RWPE2 (cell line): ENCODE measurements at regions not wholly inside any gene's neighbourhood (a gene's known extent, or its start where the extent isn't known, plus 50 kb on each side); places are given as distances from the start of the nearest gene placed in this dataset.

Experiments used
- ATAC-seq: fragments of 200-7000 bp; cut with Tn5 transposase; 3 replicates; pipeline ENCODE4 v1.9.1; 2021; ENCODE audit warnings: low read depth
- DNase-seq: peaks from one replicate; pipeline ENCODE4 v3.0.0-alpha.2; 2020; ENCODE audit warnings: low spot score
- H3K27ac ChIP-seq: fragments of 450-650 bp; 2 replicates; pipeline ENCODE4 v1.5.1; 2017; ENCODE audit warnings: mild to moderate bottlenecking; ENCODE audit not compliant: poor library complexity, severe bottlenecking
- H3K27me3 ChIP-seq: fragments of 250-450 bp; sonication (Bioruptor Pico); 2 replicates; pipeline ENCODE4 v1.5.1; 2021; ENCODE audit warnings: mild to moderate bottlenecking, moderate library complexity; ENCODE audit not compliant: insufficient read depth, poor library complexity, severe bottlenecking
- H3K36me3 ChIP-seq: fragments of 250-450 bp; sonication (Bioruptor Pico); 2 replicates; pipeline ENCODE4 v1.5.1; 2020; ENCODE audit warnings: low read depth, mild to moderate bottlenecking, moderate library complexity
- H3K4me1 ChIP-seq: fragments of 250-450 bp; sonication (Bioruptor Pico); 2 replicates; pipeline ENCODE4 v1.5.1; 2021; ENCODE audit warnings: mild to moderate bottlenecking, moderate library complexity; ENCODE audit not compliant: insufficient read depth, poor library complexity, severe bottlenecking
- H3K4me3 ChIP-seq: fragments of 250-450 bp; sonication (Bioruptor Pico); 2 replicates; pipeline ENCODE4 v1.5.1; 2021; ENCODE audit warnings: mild to moderate bottlenecking, moderate library complexity; ENCODE audit not compliant: severe bottlenecking
- H3K9me3 ChIP-seq: fragments of 250-450 bp; sonication (Bioruptor Pico); 2 replicates; pipeline ENCODE4 v1.5.1; 2021; ENCODE audit warnings: mild to moderate bottlenecking, moderate library complexity; ENCODE audit not compliant: severe bottlenecking
- TF ChIP-seq, protein P1 (sequence below): fragments of 450-650 bp; IDR thresholded peaks from one replicate; pipeline ENCODE4 v1.5.1; 2017; ENCODE audit warnings: mild to moderate bottlenecking, moderate library complexity; ENCODE audit not compliant: poor library complexity, severe bottlenecking

DNA sequence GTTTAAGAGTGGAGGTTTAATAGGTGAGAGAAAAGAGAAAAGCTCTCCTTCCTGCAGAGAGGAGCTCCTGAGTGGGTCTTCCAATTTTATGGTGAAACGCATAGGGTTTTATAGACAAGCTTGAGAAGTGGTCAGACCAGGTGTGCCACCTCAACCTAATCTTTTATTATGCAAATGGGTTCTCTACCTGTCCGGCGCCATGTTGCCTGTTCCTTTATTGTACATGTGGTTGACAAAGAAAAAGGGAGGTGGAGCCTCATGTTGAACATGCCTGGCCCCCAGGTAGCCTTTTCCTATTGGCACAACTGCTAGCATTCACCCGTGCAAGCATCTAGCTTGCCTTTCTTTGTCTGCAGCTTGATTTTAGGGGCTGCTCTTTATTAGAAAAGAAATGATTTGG, 115.9 kb upstream of the F13A1 start:
- Histone ChIP-seq H3K4me3 (no peak overlapping the region), H3K27ac (peak overlapping the region; percentile 67), H3K27me3 (no peaks in the 10 kb centered on the region), H3K4me1 (peaks cover 40% of the 10 kb centered on the region), H3K36me3 (no peaks in the 10 kb centered on the region), H3K9me3 (no peaks in the 10 kb centered on the region)
- DNase-seq (no peak), ATAC-seq (no peak)
- TF ChIP-seq, protein P1, sequence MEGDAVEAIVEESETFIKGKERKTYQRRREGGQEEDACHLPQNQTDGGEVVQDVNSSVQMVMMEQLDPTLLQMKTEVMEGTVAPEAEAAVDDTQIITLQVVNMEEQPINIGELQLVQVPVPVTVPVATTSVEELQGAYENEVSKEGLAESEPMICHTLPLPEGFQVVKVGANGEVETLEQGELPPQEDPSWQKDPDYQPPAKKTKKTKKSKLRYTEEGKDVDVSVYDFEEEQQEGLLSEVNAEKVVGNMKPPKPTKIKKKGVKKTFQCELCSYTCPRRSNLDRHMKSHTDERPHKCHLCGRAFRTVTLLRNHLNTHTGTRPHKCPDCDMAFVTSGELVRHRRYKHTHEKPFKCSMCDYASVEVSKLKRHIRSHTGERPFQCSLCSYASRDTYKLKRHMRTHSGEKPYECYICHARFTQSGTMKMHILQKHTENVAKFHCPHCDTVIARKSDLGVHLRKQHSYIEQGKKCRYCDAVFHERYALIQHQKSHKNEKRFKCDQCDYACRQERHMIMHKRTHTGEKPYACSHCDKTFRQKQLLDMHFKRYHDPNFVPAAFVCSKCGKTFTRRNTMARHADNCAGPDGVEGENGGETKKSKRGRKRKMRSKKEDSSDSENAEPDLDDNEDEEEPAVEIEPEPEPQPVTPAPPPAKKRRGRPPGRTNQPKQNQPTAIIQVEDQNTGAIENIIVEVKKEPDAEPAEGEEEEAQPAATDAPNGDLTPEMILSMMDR, result no peak

DNA sequence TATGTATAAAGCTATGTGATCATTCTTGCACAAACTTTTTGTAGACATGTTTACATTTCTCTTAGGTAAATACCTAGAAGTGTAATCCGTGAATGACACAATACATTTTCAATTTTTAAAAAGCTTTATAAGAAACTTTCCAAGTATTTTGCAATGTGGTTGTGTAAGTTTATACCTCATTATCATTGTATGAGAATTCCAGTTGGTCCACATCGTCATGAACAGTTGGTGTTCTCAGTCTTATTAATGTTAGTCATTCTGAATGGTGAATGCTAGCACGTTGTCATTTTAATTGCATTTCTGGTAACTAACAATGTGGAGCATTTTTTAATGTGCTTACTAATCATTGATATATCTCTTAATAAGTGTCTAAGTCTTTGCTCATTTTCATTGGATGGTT, 116.5 kb upstream of the F13A1 start:
- DNase-seq, result no peak
- peak overlapping the region; percentile 67 for H3K27ac ChIP-seq
- ATAC-seq, result peak; percentile 61

DNA sequence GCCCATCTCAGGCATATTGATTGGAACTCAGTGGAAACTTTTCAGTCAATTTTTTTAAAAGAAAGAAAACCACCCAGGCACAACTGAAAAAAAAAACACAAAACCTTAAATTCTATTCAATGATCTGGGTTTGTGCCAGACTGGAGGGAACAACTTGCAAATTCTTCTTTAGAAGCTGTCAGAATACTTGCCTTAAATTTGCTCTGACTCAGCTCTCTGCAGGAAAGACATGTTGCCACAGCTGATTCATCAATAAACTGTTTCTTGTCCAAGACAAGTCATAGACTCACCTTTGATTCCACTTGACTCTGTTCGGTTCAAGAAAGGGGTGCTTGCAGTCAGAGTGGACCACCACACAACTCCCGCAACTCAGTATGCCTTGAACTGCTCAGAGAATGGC, 117.8 kb upstream of the F13A1 start:
- Histone ChIP-seq H3K36me3 (no peaks in the 10 kb centered on the region), H3K9me3 (no peaks in the 10 kb centered on the region), H3K27me3 (no peaks in the 10 kb centered on the region), H3K4me3 (no peak overlapping the region), H3K4me1 (peaks cover 38% of the 10 kb centered on the region), H3K27ac (peak overlapping the region; percentile 67)
- DNase-seq (no peak), ATAC-seq (peak; percentile 74)
- TF ChIP-seq, protein P1, result no peak

More for the DNA sequence above, 116.5 kb upstream of the F13A1 start:
- TF ChIP-seq, protein P1, result no peak
- Histone ChIP-seq H3K36me3 (no peaks in the 10 kb centered on the region), H3K9me3 (no peaks in the 10 kb centered on the region), H3K4me1 (peaks cover 40% of the 10 kb centered on the region), H3K27me3 (no peaks in the 10 kb centered on the region), H3K4me3 (no peak overlapping the region)

DNA sequence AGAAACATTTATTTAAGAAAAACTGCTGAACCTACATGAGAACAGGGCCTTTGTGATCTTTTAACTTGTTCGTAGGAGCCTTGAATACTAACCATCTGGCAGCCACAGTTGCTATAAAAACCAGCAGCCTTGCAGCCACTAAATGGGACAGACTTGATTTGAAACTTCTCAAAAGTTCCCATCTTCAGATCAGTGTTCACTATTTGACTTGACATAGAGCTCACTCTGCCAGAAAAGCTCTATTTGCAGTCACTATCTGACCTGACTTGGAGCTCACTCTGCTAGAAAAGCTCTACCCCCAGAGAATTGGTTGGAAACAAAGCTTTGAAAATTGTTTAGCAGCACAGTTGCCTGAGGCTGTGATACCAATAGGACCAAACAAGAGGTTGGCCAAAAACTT, 119.3 kb upstream of the F13A1 start:
- no peak overlapping the region for H3K27ac ChIP-seq
- TF ChIP-seq, protein P1, result no peak
- DNase-seq (no peak), ATAC-seq (no peak)
- H3K36me3 ChIP-seq, result no peaks in the 10 kb centered on the region
- no peak overlapping the region for H3K4me3 ChIP-seq
- H3K4me1 ChIP-seq, result peaks cover 30% of the 10 kb centered on the region
- H3K9me3 ChIP-seq, result no peaks in the 10 kb centered on the region
- H3K27me3 ChIP-seq, result no peaks in the 10 kb centered on the region

DNA sequence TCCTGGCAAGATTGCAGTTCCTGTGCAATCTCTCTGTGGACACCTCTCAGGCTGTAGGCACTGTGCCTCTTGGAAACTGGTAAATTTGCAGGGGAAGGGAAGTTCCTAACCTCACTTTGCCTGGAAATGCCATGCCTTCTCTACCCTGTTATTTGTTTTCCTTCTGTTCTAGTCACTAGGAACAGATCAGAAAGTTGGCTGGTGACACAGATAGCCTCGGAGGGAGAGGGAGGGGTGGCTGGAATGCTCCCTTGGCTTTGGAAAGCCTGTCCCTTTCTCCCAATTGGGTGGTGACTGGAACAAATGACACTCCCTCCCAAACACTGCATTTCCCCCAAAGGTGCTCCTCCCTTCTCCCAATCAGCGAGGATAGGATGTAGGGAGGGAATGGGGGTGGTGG, 131.5 kb upstream of the F13A1 start:
- TF ChIP-seq, protein P1, result no peak
- no peak overlapping the region for H3K4me3 ChIP-seq

More for the DNA sequence above, 131.5 kb upstream of the F13A1 start:
- no peak overlapping the region for H3K27ac ChIP-seq
- ATAC-seq, result no peak
- H3K4me1 ChIP-seq, result peaks cover 8% of the 10 kb centered on the region
- no peak for DNase-seq
- H3K36me3 ChIP-seq, result no peaks in the 10 kb centered on the region
- no peaks in the 10 kb centered on the region for H3K9me3 ChIP-seq
- H3K27me3 ChIP-seq, result no peaks in the 10 kb centered on the region
